SKM-1 treated with dmso at 0.1 percent for 144 hours (cell line): ENCODE measurements at regions not wholly inside any gene's neighbourhood (a gene's known extent, or its start where the extent isn't known, plus 50 kb on each side); places are given as distances from the start of the nearest gene placed in this dataset.

Experiments used
- DNase-seq: peaks from one replicate; lab custom pipeline; 2025; ENCODE audit not compliant: unreplicated experiment; lab: John Stamatoyannopoulos, UW

- no peak for DNase-seq
Measured at GRCh38 chr4:44859477-44859876, 133.1 kb upstream of the GNPDA2 start.

DNA sequence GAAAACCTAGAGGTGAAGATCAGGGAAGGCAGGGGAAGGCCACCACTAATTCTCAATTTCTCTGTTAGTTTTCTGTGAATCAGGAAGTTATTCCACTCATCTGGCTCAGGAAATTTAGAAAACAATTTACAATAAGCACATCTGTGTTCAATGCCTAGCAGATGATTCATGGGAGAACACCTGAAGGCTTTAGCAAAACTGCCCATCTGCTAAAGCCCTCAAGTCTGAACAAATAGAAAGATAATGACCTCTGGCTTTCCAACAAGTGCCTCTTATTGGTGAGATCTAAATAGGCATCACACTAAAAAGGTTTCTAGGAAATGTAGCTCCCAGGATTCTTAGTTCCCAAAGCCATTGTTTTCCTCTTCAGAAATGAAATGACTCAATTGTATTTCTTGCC is 122.1 kb upstream of the GNPDA2 start:
- no peak for DNase-seq

DNA sequence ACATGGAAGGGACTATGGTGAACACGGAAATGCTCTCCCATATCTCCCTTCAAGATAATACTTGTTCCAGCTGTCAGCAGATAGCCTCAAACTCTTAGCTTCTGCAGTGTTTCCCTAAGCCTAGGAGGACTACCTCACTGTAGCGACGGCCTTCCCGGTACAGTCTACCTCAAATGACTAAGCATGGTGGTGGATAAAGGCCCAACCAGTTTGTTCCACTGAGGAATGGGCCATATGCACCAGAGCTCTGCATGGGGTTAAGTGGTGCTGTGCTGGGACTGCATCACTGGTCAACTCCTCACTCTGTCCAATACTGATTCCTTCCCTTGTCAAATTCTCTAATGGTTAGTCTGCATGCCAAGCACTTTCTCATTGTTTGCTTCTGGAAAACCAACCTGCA is 119.6 kb upstream of the GNPDA2 start:
- DNase-seq, result no peak

- no peak for DNase-seq
Measured at GRCh38 chr4:44845309-44845708, 119.0 kb upstream of the GNPDA2 start.

DNA sequence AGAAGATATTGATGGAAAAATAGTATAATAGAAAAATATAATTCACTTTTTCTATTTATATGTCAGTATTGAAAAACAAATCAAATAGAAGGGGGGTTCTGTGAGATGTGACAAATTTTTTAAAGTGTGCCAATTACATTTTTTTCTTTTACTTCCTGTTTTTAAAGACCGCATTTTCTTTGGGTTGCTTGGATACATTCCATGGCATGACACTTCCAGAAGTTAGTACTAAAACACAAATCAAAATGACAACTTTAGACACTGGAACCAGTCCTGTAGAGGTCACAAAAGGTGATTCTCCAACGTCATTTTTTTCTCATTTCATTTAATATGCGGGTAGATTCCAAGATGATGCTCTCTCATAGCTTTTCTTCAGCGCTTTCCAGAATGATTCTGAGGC is 116.2 kb upstream of the GNPDA2 start:
- no peak for DNase-seq

DNA sequence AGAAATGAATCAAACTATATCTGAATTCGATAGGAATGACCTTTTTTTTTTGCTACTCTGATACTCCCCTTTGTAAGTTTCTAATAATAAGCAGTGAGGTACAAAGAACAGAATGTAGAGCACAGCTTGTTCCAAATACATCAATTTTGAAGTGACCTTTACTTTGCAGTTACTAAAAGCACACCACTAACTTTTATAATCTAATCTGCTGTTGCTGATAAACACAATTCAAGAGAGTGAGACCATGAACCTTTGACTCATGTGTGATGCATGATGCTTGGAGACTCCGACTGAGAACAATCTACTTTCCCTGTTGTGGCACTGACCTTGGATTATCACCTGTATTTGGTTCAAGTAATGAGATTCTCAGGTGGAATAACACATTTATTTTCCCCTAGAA is 91.6 kb upstream of the GNPDA2 start:
- DNase-seq, result no peak

DNA sequence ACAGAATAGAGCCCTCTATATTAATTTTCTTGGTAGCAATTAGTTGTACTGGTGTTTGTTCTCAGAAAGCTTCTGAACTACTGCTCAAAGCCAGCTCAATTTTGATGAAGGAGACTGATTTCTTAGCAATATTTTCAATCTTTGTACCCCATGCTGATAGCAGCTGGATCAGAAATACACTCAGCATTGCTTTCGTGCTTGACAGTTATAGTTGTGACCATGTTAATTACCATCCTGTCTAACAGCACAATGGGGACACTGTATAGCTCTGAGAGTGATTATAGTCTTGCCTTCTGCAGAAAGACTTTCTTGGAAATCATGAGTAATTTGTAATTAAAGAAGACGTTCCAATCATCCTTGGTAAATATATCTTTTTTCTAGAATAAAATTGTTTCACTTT is 79.7 kb upstream of the GNPDA2 start:
- DNase-seq, result no peak

GRCh38 chr4:44804301-44804700 is 77.9 kb upstream of the GNPDA2 start:
- DNase-seq, result no peak

- DNase-seq, result no peak
Measured at GRCh38 chr4:44801384-44801783, 75.0 kb upstream of the GNPDA2 start.

DNA sequence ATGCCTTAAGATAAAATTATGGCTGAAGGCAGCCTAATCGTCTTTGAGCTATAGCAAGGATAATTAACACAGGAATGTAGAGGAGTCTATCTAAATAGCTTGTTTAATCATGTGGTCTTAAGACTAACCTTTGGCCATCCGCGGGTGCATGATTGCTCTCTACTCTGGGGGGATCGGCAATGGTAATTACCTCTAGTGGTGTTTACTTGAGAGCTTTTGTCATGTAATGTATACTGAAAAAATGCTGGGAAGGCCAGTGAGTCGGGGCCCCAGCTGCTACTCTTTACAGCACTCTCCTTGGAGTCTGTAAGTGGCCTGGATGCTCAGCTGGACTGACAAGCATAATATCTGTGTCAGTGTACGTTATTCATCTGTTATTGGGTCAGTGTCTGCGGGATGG is 65.5 kb upstream of the GNPDA2 start:
- no peak for DNase-seq

DNA sequence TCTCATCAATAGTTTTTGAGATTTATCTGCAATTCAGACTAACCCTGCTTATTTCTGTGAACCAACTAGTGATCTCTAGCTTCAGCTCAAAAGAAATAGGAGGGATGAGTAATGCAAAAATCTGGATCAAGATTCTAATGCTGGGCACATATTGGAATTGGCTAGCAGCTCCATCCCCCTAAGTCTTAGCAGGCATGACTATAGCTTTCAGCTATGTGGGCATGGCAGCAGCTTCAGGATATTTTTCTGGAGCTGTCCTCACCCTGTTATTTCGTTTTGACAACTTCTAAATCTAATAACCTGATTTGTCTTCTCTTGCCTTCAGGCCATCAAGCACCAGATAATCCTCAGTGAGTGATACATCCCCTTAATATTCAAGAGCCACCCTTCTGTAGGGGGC is 50.8 kb upstream of the GNPDA2 start:
- no peak for DNase-seq
